ENCODE measurements at regions not wholly inside any gene's neighbourhood (a gene's known extent, or its start where the extent isn't known, plus 50 kb on each side); places are given as distances from the start of the nearest gene placed in this dataset.
"Not testable (repeated sequence)": the region's sequence is repeated elsewhere in the genome, so short reads cannot be mapped to it uniquely, and the experiment has no call there.

- Mint-ChIP-seq H3K36me3 (no peaks in the 10 kb centered on the region), H3K27ac (no peak overlapping the region), H3K9me3 (peaks cover 0 to 4% (median 0%) of the 10 kb centered on the region in 6 donors), H3K27me3 (ENCODE audit: low read depth in 3 of 3) (peaks cover 3 to 6% (median 5%) of the 10 kb centered on the region in 3 donors), H3K4me3 (no peak overlapping the region), H3K4me1 (no peaks in the 10 kb centered on the region)
- DNase-seq: no peak
Observed at GRCh38 chr5:71806711-71807110, 87.6 kb downstream of the CARTPT start.

GRCh38 chr5:71807909-71808308 is 88.8 kb downstream of the CARTPT start:
- no peaks in the 10 kb centered on the region for H3K36me3 Mint-ChIP-seq
- H3K9me3 Mint-ChIP-seq: peaks cover 0 to 4% (median 0%) of the 10 kb centered on the region in 6 donors
- DNase-seq: no peak
- H3K27ac Mint-ChIP-seq: no peak overlapping the region
- no peaks in the 10 kb centered on the region for H3K4me1 Mint-ChIP-seq
- H3K27me3 Mint-ChIP-seq (ENCODE audit: low read depth in 3 of 3): peaks cover 3 to 6% (median 5%) of the 10 kb centered on the region in 3 donors
- H3K4me3 Mint-ChIP-seq: no peak overlapping the region

GRCh38 chr5:71809446-71809845 is 90.4 kb downstream of the CARTPT start:
- H3K27me3 Mint-ChIP-seq (ENCODE audit: low read depth in 3 of 3): peaks cover 5 to 11% (median 5%) of the 10 kb centered on the region in 3 donors
- no peaks in the 10 kb centered on the region for H3K4me1 Mint-ChIP-seq
- H3K36me3 Mint-ChIP-seq: no peaks in the 10 kb centered on the region
- no peak overlapping the region for H3K4me3 Mint-ChIP-seq
- H3K27ac Mint-ChIP-seq: no peak overlapping the region
- H3K9me3 Mint-ChIP-seq: peaks cover 0 to 2% (median 0%) of the 10 kb centered on the region in 6 donors
- no peak for DNase-seq

- H3K27ac Mint-ChIP-seq: no peak overlapping the region
- no peak for DNase-seq
- H3K9me3 Mint-ChIP-seq: peaks cover 0 to 3% (median 0%) of the 10 kb centered on the region in 6 donors
- H3K36me3 Mint-ChIP-seq: no peaks in the 10 kb centered on the region
- H3K27me3 Mint-ChIP-seq (ENCODE audit: low read depth in 3 of 3): peaks cover 5 to 11% (median 5%) of the 10 kb centered on the region in 3 donors
- H3K4me3 Mint-ChIP-seq: no peak overlapping the region
- H3K4me1 Mint-ChIP-seq: no peaks in the 10 kb centered on the region
Observed at GRCh38 chr5:71810023-71810422, 90.9 kb downstream of the CARTPT start.

- no peaks in the 10 kb centered on the region for H3K4me1 Mint-ChIP-seq
- H3K9me3 Mint-ChIP-seq: peaks cover 0 to 4% (median 0%) of the 10 kb centered on the region in 6 donors
- peaks cover 5 to 11% (median 5%) of the 10 kb centered on the region in 3 donors for H3K27me3 Mint-ChIP-seq (ENCODE audit: low read depth in 3 of 3)
- no peak overlapping the region for H3K4me3 Mint-ChIP-seq
- no peak for DNase-seq
- H3K27ac Mint-ChIP-seq: no peak overlapping the region
- no peaks in the 10 kb centered on the region for H3K36me3 Mint-ChIP-seq
Observed at GRCh38 chr5:71810471-71811195, 91.6 kb downstream of the CARTPT start.

- Mint-ChIP-seq H3K27ac (no peak overlapping the region), H3K27me3 (ENCODE audit: low read depth in 3 of 3) (peaks cover 2 to 11% (median 5%) of the 10 kb centered on the region in 3 donors), H3K9me3 (peaks cover 0 to 4% (median 0%) of the 10 kb centered on the region in 6 donors), H3K4me1 (no peaks in the 10 kb centered on the region), H3K4me3 (no peak overlapping the region), H3K36me3 (no peaks in the 10 kb centered on the region)
- no peak for DNase-seq
Observed at GRCh38 chr5:71811779-71812178, 92.7 kb downstream of the CARTPT start.

GRCh38 chr5:71816307-71816706 is 97.2 kb downstream of the CARTPT start:
- H3K4me3 Mint-ChIP-seq: no peak overlapping the region

GRCh38 chr5:71817891-71818290 is 98.8 kb downstream of the CARTPT start:
- H3K4me1 Mint-ChIP-seq: no peaks in the 10 kb centered on the region
- no peaks in the 10 kb centered on the region for H3K36me3 Mint-ChIP-seq
- peaks cover 0 to 5% (median 2%) of the 10 kb centered on the region in 3 donors for H3K27me3 Mint-ChIP-seq (ENCODE audit: low read depth in 3 of 3)
- no peak for DNase-seq
- H3K4me3 Mint-ChIP-seq: no peak overlapping the region
- no peak overlapping the region for H3K27ac Mint-ChIP-seq
- peaks cover 0 to 7% (median 3%) of the 10 kb centered on the region in 6 donors for H3K9me3 Mint-ChIP-seq

More at GRCh38 chr5:71816307-71816706, 97.2 kb downstream of the CARTPT start:
- peaks cover 0 to 6% (median 0%) of the 10 kb centered on the region in 6 donors for H3K9me3 Mint-ChIP-seq
- no peaks in the 10 kb centered on the region for H3K4me1 Mint-ChIP-seq
- H3K27me3 Mint-ChIP-seq (ENCODE audit: low read depth in 3 of 3): peaks cover 0 to 5% (median 2%) of the 10 kb centered on the region in 3 donors
- no peaks in the 10 kb centered on the region for H3K36me3 Mint-ChIP-seq
- H3K27ac Mint-ChIP-seq: no peak overlapping the region
- DNase-seq: no peak

- H3K27ac Mint-ChIP-seq: no peak overlapping the region
- no peak overlapping the region for H3K4me3 Mint-ChIP-seq
- no peak for DNase-seq
- peaks cover 6 to 22% (median 8%) of the 10 kb centered on the region in 6 donors for H3K9me3 Mint-ChIP-seq
- no peaks in the 10 kb centered on the region for H3K36me3 Mint-ChIP-seq
- peaks cover 0 to 7% (median 1%) of the 10 kb centered on the region in 3 donors for H3K27me3 Mint-ChIP-seq (ENCODE audit: low read depth in 3 of 3)
- H3K4me1 Mint-ChIP-seq: no peaks in the 10 kb centered on the region
Observed at GRCh38 chr5:71821029-71821428, 102.0 kb downstream of the CARTPT start.

GRCh38 chr5:71822065-71822464 is 103.0 kb downstream of the CARTPT start:
- H3K36me3 Mint-ChIP-seq; H3K27me3 Mint-ChIP-seq (ENCODE audit: low read depth in 3 of 3); DNase-seq; H3K4me3 Mint-ChIP-seq; H3K27ac Mint-ChIP-seq; H3K4me1 Mint-ChIP-seq: not testable (repeated sequence)
- peaks cover 11 to 32% (median 18%) of the 10 kb centered on the region in 6 donors for H3K9me3 Mint-ChIP-seq

GRCh38 chr5:71825992-71826391 is 106.9 kb downstream of the CARTPT start:
- H3K27me3 Mint-ChIP-seq (ENCODE audit: low read depth in 3 of 3): peaks cover 1 to 7% (median 7%) of the 10 kb centered on the region in 3 donors
- peaks cover 11 to 37% (median 22%) of the 10 kb centered on the region in 6 donors for H3K9me3 Mint-ChIP-seq
- H3K4me3 Mint-ChIP-seq: no peak overlapping the region
- H3K27ac Mint-ChIP-seq: no peak overlapping the region
- peaks cover 0 to 10% (median 4%) of the 10 kb centered on the region in 3 donors for H3K36me3 Mint-ChIP-seq
- no peaks in the 10 kb centered on the region for H3K4me1 Mint-ChIP-seq
- no peak for DNase-seq

GRCh38 chr5:71828291-71829040 is 109.4 kb downstream of the CARTPT start:
- Mint-ChIP-seq H3K27ac (no peak overlapping the region), H3K27me3 (ENCODE audit: low read depth in 3 of 3) (peaks cover 1 to 7% (median 7%) of the 10 kb centered on the region in 3 donors), H3K9me3 (peaks cover 10 to 32% (median 20%) of the 10 kb centered on the region in 6 donors), H3K36me3 (peaks cover 0 to 10% (median 4%) of the 10 kb centered on the region in 3 donors), H3K4me1 (no peaks in the 10 kb centered on the region), H3K4me3 (no peak overlapping the region)
- DNase-seq: no peak

- Mint-ChIP-seq H3K27ac (no peak overlapping the region), H3K4me3 (no peak overlapping the region), H3K9me3 (peaks cover 10 to 29% (median 20%) of the 10 kb centered on the region in 6 donors), H3K27me3 (ENCODE audit: low read depth in 3 of 3) (peaks cover 1 to 7% (median 3%) of the 10 kb centered on the region in 3 donors), H3K36me3 (peaks cover 0 to 10% (median 4%) of the 10 kb centered on the region in 3 donors), H3K4me1 (no peaks in the 10 kb centered on the region)
- DNase-seq: no peak
Observed at GRCh38 chr5:71829206-71829605, 110.1 kb downstream of the CARTPT start.
